KMS-11 (cell line): ENCODE measurements at regions not wholly inside any gene's neighbourhood (a gene's known extent, or its start where the extent isn't known, plus 50 kb on each side); places are given as distances from the start of the nearest gene placed in this dataset.

ENCODE experiments used
- H2AFZ ChIP-seq: fragments of 200-600 bp; sonication (generic); 2 replicates; pipeline ENCODE4 v1.6.1; 2016; ENCODE audit warnings: antibody characterized with exemption, mixed run types, low read depth
- H3K27ac ChIP-seq: fragments of 200-600 bp; sonication (generic); 2 replicates; pipeline ENCODE4 v1.6.1; 2016; ENCODE audit warnings: mild to moderate bottlenecking, mixed run types
- H3K27me3 ChIP-seq: fragments of 200-600 bp; sonication (generic); 2 replicates; pipeline ENCODE4 v1.6.1; 2017; ENCODE audit warnings: mild to moderate bottlenecking, low read depth, mixed run types, moderate library complexity; ENCODE audit not compliant: insufficient read depth
- H3K36me3 ChIP-seq: fragments of 200-600 bp; sonication (generic); 2 replicates; pipeline ENCODE4 v1.6.1; 2017; ENCODE audit warnings: mild to moderate bottlenecking, mixed run types; ENCODE audit not compliant: insufficient read depth
- H3K4me1 ChIP-seq: fragments of 200-600 bp; sonication (generic); 2 replicates; pipeline ENCODE4 v1.6.1; 2016; ENCODE audit warnings: mild to moderate bottlenecking, low read depth, mixed run types; ENCODE audit not compliant: poor library complexity, severe bottlenecking
- H3K4me2 ChIP-seq: fragments of 200-600 bp; sonication (generic); 2 replicates; pipeline ENCODE4 v1.7.0; 2016; ENCODE audit warnings: mild to moderate bottlenecking, mixed run types
- H3K4me3 ChIP-seq: fragments of 200-600 bp; sonication (generic); IDR thresholded peaks from 2 replicates; pipeline ENCODE4 v1.6.1; 2017; ENCODE audit warnings: low read depth, low read length, mixed read lengths; ENCODE audit not compliant: insufficient read depth
- H3K79me2 ChIP-seq: fragments of 200-600 bp; sonication (generic); 2 replicates; pipeline ENCODE4 v1.6.1; 2016; ENCODE audit warnings: low read depth, mixed run types; ENCODE audit not compliant: insufficient read depth
- H3K9ac ChIP-seq: fragments of 200-600 bp; sonication (generic); 2 replicates; pipeline ENCODE4 v1.6.1; 2016; ENCODE audit warnings: mild to moderate bottlenecking, mixed run types
- H4K20me1 ChIP-seq: fragments of 200-600 bp; sonication (generic); 2 replicates; pipeline ENCODE4 v1.6.1; 2016; ENCODE audit warnings: mild to moderate bottlenecking, mixed run types; ENCODE audit not compliant: insufficient read depth
- TF ChIP-seq, protein P1 (sequence below): fragments of 200-600 bp; sonication (generic); conservative IDR thresholded peaks from 2 replicates; pipeline ENCODE4 v1.6.1; 2017; ENCODE audit warnings: low read depth, mild to moderate bottlenecking, antibody characterized with exemption, low read length, moderate library complexity, mixed read lengths

GRCh38 chr20:7770578-7770977, 169.7 kb downstream of the HAO1 start:
- TF ChIP-seq, protein P1, sequence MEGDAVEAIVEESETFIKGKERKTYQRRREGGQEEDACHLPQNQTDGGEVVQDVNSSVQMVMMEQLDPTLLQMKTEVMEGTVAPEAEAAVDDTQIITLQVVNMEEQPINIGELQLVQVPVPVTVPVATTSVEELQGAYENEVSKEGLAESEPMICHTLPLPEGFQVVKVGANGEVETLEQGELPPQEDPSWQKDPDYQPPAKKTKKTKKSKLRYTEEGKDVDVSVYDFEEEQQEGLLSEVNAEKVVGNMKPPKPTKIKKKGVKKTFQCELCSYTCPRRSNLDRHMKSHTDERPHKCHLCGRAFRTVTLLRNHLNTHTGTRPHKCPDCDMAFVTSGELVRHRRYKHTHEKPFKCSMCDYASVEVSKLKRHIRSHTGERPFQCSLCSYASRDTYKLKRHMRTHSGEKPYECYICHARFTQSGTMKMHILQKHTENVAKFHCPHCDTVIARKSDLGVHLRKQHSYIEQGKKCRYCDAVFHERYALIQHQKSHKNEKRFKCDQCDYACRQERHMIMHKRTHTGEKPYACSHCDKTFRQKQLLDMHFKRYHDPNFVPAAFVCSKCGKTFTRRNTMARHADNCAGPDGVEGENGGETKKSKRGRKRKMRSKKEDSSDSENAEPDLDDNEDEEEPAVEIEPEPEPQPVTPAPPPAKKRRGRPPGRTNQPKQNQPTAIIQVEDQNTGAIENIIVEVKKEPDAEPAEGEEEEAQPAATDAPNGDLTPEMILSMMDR, result no peak
- Histone ChIP-seq H3K36me3 (no peaks in the 10 kb centered on the region), H3K9ac (no peak overlapping the region), H3K4me1 (peaks cover 27% of the 10 kb centered on the region), H3K4me3 (no peak overlapping the region), H3K4me2 (peak overlapping the region; percentile 38; the same call in 1 of the 2 replicates), H3K27me3 (no peaks in the 10 kb centered on the region), H3K79me2 (no peaks in the 10 kb centered on the region), H3K27ac (no peak overlapping the region), H2AFZ (no peak overlapping the region), H4K20me1 (no peaks in the 10 kb centered on the region)

DNA sequence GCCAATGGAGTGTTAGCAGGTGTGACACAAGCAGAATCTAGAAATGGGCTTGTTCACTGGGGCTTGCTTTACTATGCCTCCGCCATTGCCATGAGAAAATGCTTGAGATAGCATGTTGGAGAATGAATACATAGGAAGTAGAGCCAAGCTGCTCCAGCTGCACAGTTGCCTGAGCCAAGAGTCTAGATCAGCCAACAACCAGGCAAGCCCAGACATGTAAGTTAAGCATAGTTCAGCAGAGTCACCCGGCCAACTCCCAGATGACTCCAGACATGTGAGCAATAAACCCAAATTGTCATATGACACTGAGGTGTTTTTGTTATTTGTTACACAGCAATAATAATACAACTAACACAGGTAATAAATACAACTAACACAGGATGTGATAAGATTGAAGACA, 167.9 kb downstream of the HAO1 start:
- Histone ChIP-seq H4K20me1 (no peaks in the 10 kb centered on the region), H3K9ac (no peak overlapping the region), H3K36me3 (no peaks in the 10 kb centered on the region), H3K4me2 (no peak overlapping the region), H3K79me2 (no peaks in the 10 kb centered on the region), H3K27me3 (no peaks in the 10 kb centered on the region), H3K4me1 (peaks cover 24% of the 10 kb centered on the region), H3K27ac (no peak overlapping the region), H3K4me3 (no peak overlapping the region), H2AFZ (no peak overlapping the region)
- TF ChIP-seq, protein P1, result no peak

- no peaks in the 10 kb centered on the region for H3K27me3 ChIP-seq
- H4K20me1 ChIP-seq, result no peaks in the 10 kb centered on the region
- H3K9ac ChIP-seq, result no peak overlapping the region
- no peak overlapping the region for H2AFZ ChIP-seq
- H3K4me2 ChIP-seq, result no peak overlapping the region
- no peaks in the 10 kb centered on the region for H3K79me2 ChIP-seq
- H3K4me1 ChIP-seq, result peaks cover 24% of the 10 kb centered on the region
- no peak overlapping the region for H3K27ac ChIP-seq
- no peaks in the 10 kb centered on the region for H3K36me3 ChIP-seq
- no peak overlapping the region for H3K4me3 ChIP-seq
- TF ChIP-seq, protein P1, result no peak
Observed at GRCh38 chr20:7773511-7773910, 166.7 kb downstream of the HAO1 start.

DNA sequence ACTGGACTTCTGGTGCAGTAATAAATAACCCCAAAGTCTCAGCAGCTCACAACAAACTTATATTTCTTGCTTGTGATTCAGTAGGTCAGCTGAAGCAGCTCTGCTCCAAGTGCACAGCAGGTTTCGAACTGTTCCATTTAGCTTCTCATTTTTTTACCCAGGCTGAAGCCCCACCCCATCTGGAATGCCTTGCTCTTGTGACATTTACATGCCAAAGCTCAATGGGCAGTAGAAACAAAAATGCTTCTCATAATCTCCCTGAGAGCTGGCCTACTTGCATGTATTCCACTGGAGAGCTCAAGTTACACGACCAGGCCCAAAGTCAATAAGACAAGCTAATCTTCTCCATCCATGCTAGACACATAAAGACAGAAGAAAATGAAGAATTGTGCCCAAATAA, 165.2 kb downstream of the HAO1 start:
- H3K27ac ChIP-seq, result no peak overlapping the region
- no peak overlapping the region for H2AFZ ChIP-seq
- H4K20me1 ChIP-seq, result no peaks in the 10 kb centered on the region
- no peaks in the 10 kb centered on the region for H3K79me2 ChIP-seq
- H3K27me3 ChIP-seq, result no peaks in the 10 kb centered on the region
- TF ChIP-seq, protein P1, result no peak
- H3K4me3 ChIP-seq, result no peak overlapping the region
- peaks cover 18% of the 10 kb centered on the region for H3K4me1 ChIP-seq
- no peak overlapping the region for H3K9ac ChIP-seq
- H3K36me3 ChIP-seq, result no peaks in the 10 kb centered on the region
- no peak overlapping the region for H3K4me2 ChIP-seq
